GM12865 (cell line): ENCODE measurements at regions not wholly inside any gene's neighbourhood (a gene's known extent, or its start where the extent isn't known, plus 50 kb on each side); places are given as distances from the start of the nearest gene placed in this dataset.
A peak's percentile ranks its signal among the peaks of the same experiment; 100 is the strongest.

Experiments used
- DNase-seq: peaks from one replicate; pipeline ENCODE4 v3.0.0; 2010; ENCODE audit warnings: low read depth
- H3K4me3 ChIP-seq: 2 replicates; pipeline ENCODE4 v1.5.1; 2011; ENCODE audit warnings: mild to moderate bottlenecking, low read depth, low read length, control low read depth
- CTCF ChIP-seq: IDR thresholded peaks from 2 replicates; pipeline ENCODE4 v1.5.1; 2011; ENCODE audit warnings: low read length, control low read depth, low read depth, inconsistent platforms; ENCODE audit not compliant: insufficient read depth; ENCODE audit errors: missing control alignments

- H3K4me3 ChIP-seq = no peak overlapping the region
- TF ChIP-seq CTCF = no peak
These were observed 414.5 kb downstream of the SOX9 start for GRCh38 chr17:72535346-72535745.

GRCh38 chr17:72535779-72536178 lies 415.0 kb downstream of the SOX9 start:
- H3K4me3 ChIP-seq = no peak overlapping the region
- DNase-seq = no peak
- no peak for TF ChIP-seq CTCF

More at GRCh38 chr17:72535346-72535745, 414.5 kb downstream of the SOX9 start:
- no peak for DNase-seq

DNA sequence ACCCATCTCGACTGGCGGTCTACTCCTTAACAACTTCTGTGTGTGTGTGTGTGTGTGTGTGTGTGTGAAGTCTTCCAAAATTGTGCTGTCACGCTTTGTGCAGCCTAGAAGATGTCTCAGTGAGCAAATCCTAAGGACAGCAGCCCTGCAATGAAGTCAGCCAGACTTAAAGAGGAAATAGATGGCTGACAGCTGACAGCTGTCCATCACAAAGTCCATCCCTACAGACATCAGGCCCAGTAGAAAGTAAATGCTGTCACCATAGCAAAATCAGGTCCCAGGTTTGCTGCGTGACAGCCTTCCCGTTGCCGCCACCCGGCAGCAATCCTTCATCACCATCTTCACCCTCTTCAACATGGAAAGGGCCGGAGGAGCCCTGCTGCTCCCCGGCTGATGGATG lies 416.0 kb downstream of the SOX9 start:
- H3K4me3 ChIP-seq = no peak overlapping the region
- TF ChIP-seq CTCF = no peak
- DNase-seq = no peak

DNA sequence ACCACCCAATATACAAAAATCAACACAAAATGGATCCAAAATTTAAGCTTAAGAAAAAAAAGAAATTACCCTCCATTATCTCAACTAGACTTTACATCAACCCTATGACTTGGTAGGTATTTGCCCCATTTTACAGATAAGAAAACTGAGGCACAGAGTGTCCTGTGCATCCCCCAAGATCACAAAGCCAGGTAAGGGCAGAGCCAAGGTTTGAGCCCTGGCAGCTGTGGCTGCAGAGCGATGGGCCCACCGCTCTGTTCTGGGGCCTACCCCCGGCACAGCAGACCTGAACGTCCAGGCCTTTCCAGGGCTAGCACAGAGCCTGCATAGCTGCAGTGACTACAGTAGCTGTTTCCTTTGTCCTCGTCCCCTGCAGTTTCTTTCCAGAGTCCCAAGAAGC lies 417.6 kb downstream of the SOX9 start:
- no peak overlapping the region for H3K4me3 ChIP-seq
- no peak for TF ChIP-seq CTCF
- no peak for DNase-seq

- TF ChIP-seq CTCF = no peak
- no peak overlapping the region for H3K4me3 ChIP-seq
- DNase-seq = no peak
These were observed 418.1 kb downstream of the SOX9 start for GRCh38 chr17:72538901-72539352.

- DNase-seq = peak; percentile 80
- peak; percentile 84 for TF ChIP-seq CTCF
- no peak overlapping the region for H3K4me3 ChIP-seq
These were observed 419.4 kb downstream of the SOX9 start for GRCh38 chr17:72539981-72540897.
